NCI-H2107 treated with DMSO at 0.1 percent for 48 hours (cell line): ENCODE measurements at regions not wholly inside any gene's neighbourhood (a gene's known extent, or its start where the extent isn't known, plus 50 kb on each side); places are given as distances from the start of the nearest gene placed in this dataset.

Source experiments
- DNase-seq: peaks from one replicate; lab custom pipeline; 2025; ENCODE audit not compliant: unreplicated experiment; lab: John Stamatoyannopoulos, UW

GRCh38 chr4:127174201-127174600 is 458.6 kb upstream of the INTU start:
- no peak for DNase-seq

- DNase-seq, result no peak
Measured at GRCh38 chr4:127174616-127175015, 458.1 kb upstream of the INTU start.

GRCh38 chr4:127179256-127180087 is 453.3 kb upstream of the INTU start:
- DNase-seq, result no peak

DNA sequence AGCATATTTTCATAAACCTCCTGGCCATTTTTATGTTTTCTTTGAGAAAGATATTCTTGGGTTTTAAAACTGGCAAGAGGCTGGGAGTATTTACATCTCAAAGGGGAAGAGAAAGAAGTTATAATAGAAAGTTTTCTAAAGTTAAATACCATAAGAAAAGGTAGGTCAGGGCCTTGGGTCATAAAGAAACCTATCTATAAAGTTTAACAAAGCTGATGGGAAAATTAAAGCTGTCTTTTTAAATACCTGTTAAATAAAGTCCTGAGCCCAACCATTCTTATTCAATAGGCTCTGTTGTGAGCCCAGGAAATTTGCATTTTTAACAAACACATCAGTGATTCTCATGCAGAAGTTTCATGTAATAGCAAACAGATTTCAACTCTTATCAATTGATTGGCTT is 451.8 kb upstream of the INTU start:
- DNase-seq, result no peak

DNA sequence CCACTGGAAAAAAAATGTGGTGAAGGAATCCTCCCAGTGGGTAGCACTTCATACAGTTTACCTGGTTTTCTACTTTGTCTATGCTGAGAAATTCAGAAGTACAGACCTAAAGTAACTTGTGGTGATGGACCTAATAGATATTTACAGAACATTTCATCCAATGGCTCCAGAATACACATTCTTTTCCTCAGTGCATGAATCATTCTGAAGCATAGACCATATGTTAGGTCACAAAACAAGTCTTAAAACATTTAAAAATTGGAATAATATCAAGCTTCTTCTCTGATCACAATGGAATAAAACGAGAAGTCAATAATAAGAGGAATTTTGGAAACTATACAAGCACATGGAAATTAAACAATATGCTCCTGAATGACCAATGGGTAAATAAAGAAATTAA is 450.1 kb upstream of the INTU start:
- DNase-seq, result no peak

DNA sequence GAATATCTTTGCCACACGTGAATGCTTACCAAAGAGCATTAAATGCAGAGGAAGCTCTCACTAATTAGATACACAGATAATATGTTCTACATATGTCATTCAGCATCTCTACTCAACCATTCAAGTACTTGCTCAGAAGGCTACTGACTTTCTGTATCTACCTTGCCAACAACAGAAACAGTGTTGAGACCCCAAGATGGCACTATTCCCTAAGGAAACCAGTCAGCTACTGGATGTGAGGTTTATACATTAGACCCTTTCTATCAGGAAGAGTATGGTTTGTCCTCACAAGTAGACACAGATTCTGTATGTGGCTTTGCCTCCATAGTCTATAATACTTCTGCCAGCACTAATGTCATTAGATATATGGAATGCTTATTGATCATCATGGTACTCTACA is 443.9 kb upstream of the INTU start:
- no peak for DNase-seq

DNA sequence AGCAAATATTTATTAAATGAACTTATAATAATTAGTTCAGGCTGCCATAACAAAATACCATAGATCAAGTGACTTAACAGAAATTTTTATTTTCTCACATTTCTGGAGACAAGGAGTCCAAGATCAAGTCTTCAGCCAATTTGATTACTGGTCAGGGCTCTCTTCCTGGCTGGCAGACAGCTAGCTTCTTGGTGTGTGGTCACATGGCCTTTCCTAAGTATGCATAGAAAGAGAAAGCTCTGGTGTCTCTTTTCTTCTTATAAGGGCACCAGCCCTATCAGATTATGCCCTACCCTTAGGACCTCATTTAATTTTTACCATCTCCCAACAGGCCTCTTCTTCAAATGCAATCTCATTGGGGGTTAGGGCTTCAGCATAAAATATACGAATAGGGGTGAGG is 438.5 kb upstream of the INTU start:
- no peak for DNase-seq

DNA sequence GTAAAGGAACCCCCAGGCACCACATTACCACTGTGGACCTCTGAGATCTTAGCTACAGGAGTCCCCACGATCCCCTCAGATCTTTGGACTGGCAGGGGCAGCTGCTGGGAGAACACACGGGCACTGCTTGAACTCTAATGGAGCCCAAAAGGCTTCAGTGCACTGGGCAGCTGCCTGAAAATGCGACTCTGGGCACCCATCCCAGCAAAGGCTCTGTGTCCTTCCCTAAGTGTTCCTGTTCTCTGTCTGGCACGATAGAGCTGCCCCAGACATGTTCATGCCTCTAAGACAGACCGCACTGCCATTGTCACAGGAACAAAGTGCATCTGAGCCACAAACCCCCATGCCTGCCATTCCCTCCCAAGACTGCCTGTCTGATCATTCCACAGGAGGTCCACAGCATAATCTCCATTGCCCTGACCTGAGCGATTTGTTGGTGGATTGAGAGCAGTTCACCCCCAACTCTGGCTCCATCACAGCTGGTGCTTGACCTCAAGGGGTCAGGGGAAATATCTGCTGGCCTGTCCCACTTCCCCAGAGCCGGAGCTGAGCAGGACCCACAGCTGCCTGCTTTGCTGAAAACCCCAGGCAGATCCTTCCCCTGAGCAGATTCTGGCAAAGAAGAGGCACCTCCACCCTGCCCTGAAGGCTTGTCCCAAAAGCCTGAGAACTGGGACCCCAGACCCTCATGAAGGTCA is 436.0 kb upstream of the INTU start:
- no peak for DNase-seq

GRCh38 chr4:127203562-127204200 is 429.1 kb upstream of the INTU start:
- no peak for DNase-seq

- no peak for DNase-seq
Measured at GRCh38 chr4:127204322-127204721, 428.4 kb upstream of the INTU start.

GRCh38 chr4:127209580-127210095 is 423.1 kb upstream of the INTU start:
- no peak for DNase-seq

DNA sequence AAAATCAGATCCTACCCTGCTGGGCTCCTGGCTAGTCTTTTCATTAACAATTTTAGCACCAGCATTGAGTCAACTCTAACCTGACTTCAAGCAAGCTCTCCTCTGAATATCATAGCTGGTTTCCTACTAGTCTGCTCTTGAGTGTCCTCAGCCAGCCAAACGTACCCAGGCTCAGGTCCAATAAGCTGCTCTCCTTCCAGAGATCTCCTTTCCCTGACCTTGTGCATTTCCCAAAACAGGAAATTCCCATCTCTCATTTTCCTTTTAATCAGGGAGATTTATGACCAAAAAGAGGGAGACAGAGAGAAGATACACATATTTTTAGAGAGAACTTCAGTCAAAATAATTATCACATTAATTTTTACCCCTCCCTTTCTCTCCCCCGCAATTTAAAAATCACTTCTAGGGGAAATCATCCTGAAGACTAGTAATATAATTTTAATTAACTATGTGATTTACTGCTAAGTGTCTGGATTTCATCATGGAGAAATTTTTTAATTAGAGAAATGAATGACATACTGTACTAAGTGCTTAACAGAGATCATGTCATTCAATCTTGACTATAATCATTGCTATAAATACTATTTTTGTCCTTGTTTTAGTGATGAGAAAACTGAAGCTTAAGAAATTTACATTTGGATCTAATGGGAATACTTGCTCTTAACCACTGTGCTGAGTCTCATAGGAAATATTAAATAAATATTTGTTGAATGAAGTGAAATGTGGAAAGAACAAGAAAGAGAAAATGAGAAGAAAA is 421.7 kb upstream of the INTU start:
- DNase-seq, result no peak

- DNase-seq, result no peak
Measured at GRCh38 chr4:127211650-127212560, 420.9 kb upstream of the INTU start.

- DNase-seq, result peak; percentile 32
Measured at GRCh38 chr4:127212701-127213100, 420.1 kb upstream of the INTU start.

DNA sequence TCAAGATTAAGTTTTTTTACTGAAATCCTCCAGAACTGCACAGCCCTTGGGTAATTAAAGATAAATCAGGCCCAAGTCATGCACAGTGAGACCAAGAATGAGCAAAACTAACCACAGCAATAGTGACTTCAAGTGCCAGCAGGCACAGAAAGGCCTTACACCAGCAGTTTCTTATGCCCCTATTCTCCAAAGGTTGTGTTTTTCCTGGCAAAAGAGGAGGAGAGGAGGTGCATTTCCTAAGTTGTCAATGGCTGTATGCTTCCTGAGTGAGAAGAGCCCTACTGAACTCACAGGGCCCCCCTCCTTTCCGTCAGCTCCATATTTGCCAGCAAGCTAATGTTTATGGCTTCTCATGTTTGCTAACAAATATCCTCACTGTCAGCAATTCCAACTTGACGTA is 418.7 kb upstream of the INTU start:
- no peak for DNase-seq

DNA sequence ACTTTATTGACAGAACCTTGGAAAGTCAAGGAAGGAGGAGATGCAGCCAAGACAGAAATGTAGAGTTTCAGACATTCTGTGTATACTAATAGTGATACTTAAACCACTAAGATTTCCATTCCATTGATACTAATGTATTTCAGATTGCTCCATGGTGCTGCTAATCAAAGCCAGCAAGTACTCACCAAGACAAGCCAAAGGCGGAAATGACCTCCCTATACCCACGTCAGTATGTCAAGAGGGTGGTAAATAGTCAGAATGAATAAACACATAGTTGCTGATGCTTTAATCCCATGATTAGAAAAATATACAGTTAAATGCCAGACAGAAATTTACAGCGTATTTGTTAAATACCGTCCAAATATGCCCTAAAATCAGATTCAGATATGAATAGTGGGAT is 417.8 kb upstream of the INTU start:
- no peak for DNase-seq

DNA sequence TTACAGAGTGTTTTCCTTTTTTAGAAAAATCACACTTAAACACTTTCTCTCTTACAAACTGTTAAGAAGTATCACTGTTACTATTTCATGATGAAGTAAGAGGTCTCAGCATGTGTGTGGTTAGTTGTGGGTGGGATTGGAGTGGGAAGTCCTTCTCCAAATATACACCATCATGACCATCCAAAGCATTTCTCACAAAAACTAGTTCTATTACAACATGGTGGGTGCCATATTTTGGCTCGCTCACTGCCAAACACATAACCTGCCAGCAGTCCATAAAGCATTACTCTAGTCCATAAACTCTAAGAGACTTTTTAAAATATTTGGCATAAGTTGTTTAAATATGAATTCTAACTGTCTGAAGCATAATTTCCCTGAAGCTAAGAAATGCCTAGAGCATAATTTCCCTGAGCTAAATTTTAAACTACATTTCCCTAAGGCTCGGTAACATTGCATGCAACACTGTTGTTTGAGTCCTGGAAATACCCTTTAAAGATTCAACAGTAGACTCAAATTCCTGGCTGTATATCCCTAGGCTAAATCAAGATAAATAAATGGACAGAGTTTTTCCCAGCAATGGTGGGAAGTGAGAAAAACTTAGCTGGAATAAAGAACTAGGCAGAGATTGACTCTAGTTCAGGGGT is 415.0 kb upstream of the INTU start:
- DNase-seq, result no peak

DNA sequence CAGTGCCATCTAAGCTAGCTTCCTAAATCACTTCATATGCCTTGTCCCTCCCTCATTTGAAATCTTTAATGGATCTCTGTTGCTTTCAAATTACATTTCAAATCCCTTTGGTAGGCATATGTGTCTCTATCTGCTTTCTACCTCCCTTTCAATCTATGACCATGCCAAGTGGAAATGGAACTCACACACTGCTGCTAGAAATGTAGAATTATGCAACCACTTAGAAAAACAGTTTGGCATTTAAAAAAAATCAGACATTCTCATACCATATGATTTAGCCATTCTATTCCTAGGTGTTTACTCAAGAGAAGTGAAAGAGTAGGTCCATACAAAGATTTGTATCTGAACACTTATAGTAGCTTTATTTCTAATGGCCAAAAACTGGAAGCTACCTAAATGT is 413.5 kb upstream of the INTU start:
- DNase-seq, result no peak

- DNase-seq, result no peak
Measured at GRCh38 chr4:127224556-127224955, 408.2 kb upstream of the INTU start.
